Skeletal muscle satellite cell (primary cell): ENCODE measurements at regions not wholly inside any gene's neighbourhood (a gene's known extent, or its start where the extent isn't known, plus 50 kb on each side); places are given as distances from the start of the nearest gene placed in this dataset.
"Not testable (repeated sequence)": the region's sequence is repeated elsewhere in the genome, so short reads cannot be mapped to it uniquely, and the experiment has no call there.

Source experiments
- H3K27me3 ChIP-seq: 2 replicates; pipeline ENCODE4 v1.7.0; 2013; ENCODE audit warnings: low read length; ENCODE audit not compliant: control insufficient read depth, insufficient read depth
- H3K36me3 ChIP-seq: 2 replicates; pipeline ENCODE4 v1.7.0; 2013; ENCODE audit warnings: mild to moderate bottlenecking, control low read depth, low read length; ENCODE audit not compliant: insufficient read depth
- H3K4me1 ChIP-seq: 2 replicates; pipeline ENCODE4 v1.7.0; 2013; ENCODE audit warnings: low read length; ENCODE audit not compliant: control insufficient read depth, insufficient read depth
- H3K4me2 ChIP-seq: 2 replicates; pipeline ENCODE4 v1.7.0; 2013; ENCODE audit warnings: mild to moderate bottlenecking, low read length
- H3K4me3 ChIP-seq: 2 replicates; pipeline ENCODE4 v1.7.0; 2013; ENCODE audit warnings: low read length
- H3K9ac ChIP-seq: 2 replicates; pipeline ENCODE4 v1.7.0; 2013; ENCODE audit warnings: mild to moderate bottlenecking, low read depth, low read length, moderate library complexity
- H3K9me3 ChIP-seq: replicated peaks from 2 replicates; pipeline ENCODE4 v1.7.0; 2013; ENCODE audit warnings: mild to moderate bottlenecking, control low read depth, low read length

GRCh38 chr5:130642461-130642860, 522.6 kb downstream of the HINT1 start:
- Histone ChIP-seq H3K4me1 (no peaks in the 10 kb centered on the region), H3K9me3 (peaks cover 3% of the 10 kb centered on the region), H3K9ac (no peak overlapping the region), H3K27me3 (no peaks in the 10 kb centered on the region), H3K4me3 (no peak overlapping the region), H3K36me3 (no peaks in the 10 kb centered on the region), H3K4me2 (no peak overlapping the region)

- H3K4me1 ChIP-seq = no peaks in the 10 kb centered on the region
- H3K27me3 ChIP-seq = no peaks in the 10 kb centered on the region
- no peaks in the 10 kb centered on the region for H3K9me3 ChIP-seq
- no peaks in the 10 kb centered on the region for H3K36me3 ChIP-seq
- H3K9ac ChIP-seq = no peak overlapping the region
- no peak overlapping the region for H3K4me2 ChIP-seq
- no peak overlapping the region for H3K4me3 ChIP-seq
Measured at GRCh38 chr5:130627145-130627544, 537.9 kb downstream of the HINT1 start.

DNA sequence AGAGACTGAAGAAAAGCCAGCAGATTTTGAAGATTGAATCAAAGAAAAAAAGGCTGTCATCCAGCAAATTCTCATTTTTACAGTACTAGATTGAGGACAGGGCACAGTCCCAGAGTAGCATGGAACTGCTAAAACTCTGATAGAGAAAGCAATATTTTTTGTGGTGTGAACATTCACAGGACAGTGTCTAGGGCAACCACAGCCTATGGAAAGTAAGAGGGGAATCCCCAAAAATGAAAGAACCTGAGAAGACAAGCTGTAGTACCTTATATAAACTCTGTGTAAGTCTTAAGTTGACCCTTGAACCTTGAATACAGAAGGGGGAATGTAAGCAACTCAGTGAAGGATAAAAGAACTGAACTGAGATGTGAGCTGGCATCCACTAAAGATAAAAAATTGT, 540.3 kb downstream of the HINT1 start:
- Histone ChIP-seq H3K4me2 (no peak overlapping the region), H3K4me1 (no peaks in the 10 kb centered on the region), H3K4me3 (no peak overlapping the region), H3K27me3 (no peaks in the 10 kb centered on the region), H3K9me3 (no peaks in the 10 kb centered on the region), H3K9ac (no peak overlapping the region), H3K36me3 (no peaks in the 10 kb centered on the region)

DNA sequence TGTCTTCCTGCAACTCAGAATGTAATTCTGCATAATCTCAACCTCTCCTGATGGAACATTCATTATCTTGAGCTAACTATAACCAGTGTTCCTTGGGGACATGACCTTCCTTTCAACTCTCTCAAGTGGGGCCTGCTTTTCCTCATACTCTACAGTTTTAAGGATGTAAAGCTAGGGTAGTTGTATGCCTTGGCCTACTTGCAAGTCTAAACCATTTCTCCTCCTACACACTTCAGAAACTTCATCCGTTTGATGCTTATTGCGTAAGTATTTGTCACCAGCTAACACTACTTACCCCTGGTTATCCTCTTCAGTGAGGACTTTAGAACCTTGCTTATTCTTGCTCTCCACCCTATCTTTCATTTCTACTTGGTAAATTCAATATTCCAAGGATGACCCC, 548.9 kb downstream of the HINT1 start:
- no peak overlapping the region for H3K9ac ChIP-seq
- no peaks in the 10 kb centered on the region for H3K4me1 ChIP-seq
- H3K27me3 ChIP-seq = no peaks in the 10 kb centered on the region
- H3K9me3 ChIP-seq = peaks cover 3% of the 10 kb centered on the region
- H3K36me3 ChIP-seq = no peaks in the 10 kb centered on the region
- no peak overlapping the region for H3K4me3 ChIP-seq
- no peak overlapping the region for H3K4me2 ChIP-seq

DNA sequence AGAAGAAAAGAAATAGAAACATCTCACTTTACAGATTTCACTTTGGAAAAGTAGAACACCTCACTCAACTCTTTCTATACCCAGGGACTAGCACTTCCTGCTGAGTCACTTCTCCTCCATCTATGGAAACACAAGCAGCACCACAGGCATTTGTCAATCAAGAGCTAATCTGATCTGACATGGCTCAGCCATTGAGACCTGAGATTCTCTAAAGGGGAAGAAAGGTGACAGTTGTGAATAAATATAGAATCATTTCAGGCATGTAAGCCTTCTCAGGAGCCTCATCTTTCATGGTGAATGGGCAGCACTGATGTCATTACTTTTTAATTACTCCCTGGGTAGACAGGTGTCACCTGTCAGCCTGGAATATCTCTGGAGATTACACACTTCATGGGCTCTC, 559.8 kb downstream of the HINT1 start:
- H3K4me3 ChIP-seq = no peak overlapping the region
- H3K27me3 ChIP-seq = no peaks in the 10 kb centered on the region
- H3K9ac ChIP-seq = no peak overlapping the region
- H3K9me3 ChIP-seq = no peaks in the 10 kb centered on the region
- H3K4me2 ChIP-seq = no peak overlapping the region
- H3K36me3 ChIP-seq = no peaks in the 10 kb centered on the region
- H3K4me1 ChIP-seq = no peaks in the 10 kb centered on the region

DNA sequence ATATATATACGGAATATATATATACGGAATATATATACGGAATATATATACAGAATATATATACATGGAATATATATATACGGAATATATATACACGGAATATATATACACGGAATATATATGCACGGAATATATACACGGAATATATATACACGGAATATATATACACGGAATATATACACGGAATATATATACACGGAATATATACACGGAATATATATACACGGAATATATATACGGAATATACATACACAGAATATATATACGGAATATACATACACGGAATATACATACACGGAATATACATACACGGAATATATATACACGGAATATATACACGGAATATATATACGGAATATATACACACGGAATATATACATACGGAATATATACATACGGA, 568.4 kb downstream of the HINT1 start:
- not testable (repeated sequence) for H3K4me2 ChIP-seq, H3K27me3 ChIP-seq, H3K36me3 ChIP-seq, H3K4me1 ChIP-seq, H3K4me3 ChIP-seq, H3K9me3 ChIP-seq, H3K9ac ChIP-seq

DNA sequence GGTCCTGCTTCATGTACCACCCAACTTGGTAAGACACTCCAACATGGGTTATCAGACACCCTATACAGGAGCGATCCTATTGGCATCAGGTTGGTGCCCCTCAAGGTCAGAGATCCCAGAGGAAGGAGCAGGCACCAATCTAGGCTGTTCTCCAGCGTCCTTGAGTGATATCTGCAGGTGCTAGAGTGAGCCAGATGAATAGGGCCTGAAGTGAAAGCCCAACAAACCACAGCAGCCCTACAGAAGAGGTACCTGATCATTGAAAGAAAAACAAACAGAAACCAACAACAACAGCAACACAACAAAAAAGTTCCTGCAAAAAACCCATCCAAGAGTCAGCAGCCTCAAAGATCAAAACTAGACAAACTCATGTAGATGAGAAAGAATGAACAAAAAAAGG, 584.8 kb downstream of the HINT1 start:
- Histone ChIP-seq H3K36me3 (no peaks in the 10 kb centered on the region), H3K27me3 (no peaks in the 10 kb centered on the region), H3K4me3 (no peak overlapping the region), H3K9ac (no peak overlapping the region), H3K4me1 (no peaks in the 10 kb centered on the region), H3K4me2 (no peak overlapping the region), H3K9me3 (no peaks in the 10 kb centered on the region)

DNA sequence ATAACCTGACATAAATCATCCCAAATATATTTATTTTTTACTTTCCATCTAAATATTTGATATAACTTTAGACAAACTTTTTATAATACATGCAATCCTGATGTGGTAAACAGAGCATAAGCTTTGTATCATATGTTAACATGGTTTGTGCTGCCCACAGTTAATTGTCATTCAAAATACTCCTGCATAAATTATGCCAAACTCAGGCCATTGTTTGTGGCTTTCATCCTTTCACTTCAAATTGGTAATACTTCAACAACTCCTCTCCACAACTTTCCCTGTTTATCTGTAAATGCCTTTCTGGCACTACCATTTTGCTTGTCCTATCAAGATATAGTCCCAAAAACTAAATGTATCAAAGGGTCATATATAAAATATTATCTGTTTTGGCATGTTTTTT, 586.7 kb downstream of the HINT1 start:
- H3K9ac ChIP-seq = no peak overlapping the region
- H3K4me1 ChIP-seq = no peaks in the 10 kb centered on the region
- H3K36me3 ChIP-seq = no peaks in the 10 kb centered on the region
- no peak overlapping the region for H3K4me3 ChIP-seq
- H3K27me3 ChIP-seq = no peaks in the 10 kb centered on the region
- H3K9me3 ChIP-seq = no peaks in the 10 kb centered on the region
- H3K4me2 ChIP-seq = no peak overlapping the region

DNA sequence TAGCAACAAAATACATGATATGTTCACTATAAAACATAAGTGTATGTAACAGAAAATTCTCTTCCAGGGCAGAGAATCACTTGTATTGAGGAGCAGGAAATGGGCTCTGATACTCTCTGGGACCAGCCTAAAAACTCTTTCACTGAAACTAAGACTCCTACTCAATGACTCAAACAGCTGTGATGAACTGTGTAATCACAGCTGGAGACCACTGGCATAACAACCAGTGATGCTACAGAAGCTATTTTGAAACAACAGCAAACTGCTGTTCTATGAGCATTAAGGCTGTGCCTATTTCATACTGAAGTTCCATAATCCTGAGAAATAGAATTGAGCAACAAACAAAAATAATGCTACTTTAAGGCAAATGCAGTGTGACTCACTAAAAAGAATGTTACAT, 594.0 kb downstream of the HINT1 start:
- H3K27me3 ChIP-seq = no peaks in the 10 kb centered on the region
- H3K4me2 ChIP-seq = no peak overlapping the region
- H3K36me3 ChIP-seq = no peaks in the 10 kb centered on the region
- no peak overlapping the region for H3K9ac ChIP-seq
- no peaks in the 10 kb centered on the region for H3K9me3 ChIP-seq
- H3K4me1 ChIP-seq = no peaks in the 10 kb centered on the region
- H3K4me3 ChIP-seq = no peak overlapping the region

- Histone ChIP-seq H3K4me1 (no peaks in the 10 kb centered on the region), H3K9me3 (no peaks in the 10 kb centered on the region), H3K9ac (no peak overlapping the region), H3K4me2 (no peak overlapping the region), H3K27me3 (no peaks in the 10 kb centered on the region), H3K36me3 (no peaks in the 10 kb centered on the region), H3K4me3 (no peak overlapping the region)
Measured at GRCh38 chr5:130568791-130569190, 596.3 kb downstream of the HINT1 start.

DNA sequence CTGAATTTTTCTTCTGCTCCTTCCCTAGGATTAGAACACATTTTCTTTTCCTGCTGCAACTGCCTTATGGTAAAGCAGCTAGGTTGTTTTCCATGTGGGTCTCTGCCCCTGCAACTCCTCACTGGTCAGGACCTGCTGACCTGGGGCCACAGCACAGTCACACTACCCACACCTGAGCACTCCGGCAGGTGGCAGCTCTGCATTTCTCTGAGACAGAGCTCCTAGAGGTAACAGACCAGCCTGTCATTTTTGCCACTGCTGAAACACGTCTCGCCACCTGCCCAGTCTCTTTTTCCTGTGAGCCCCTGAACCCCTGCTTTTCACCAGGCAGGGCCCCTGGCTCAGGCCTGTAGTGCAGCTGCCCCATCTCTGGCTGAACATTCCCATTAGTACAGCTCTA, 609.6 kb downstream of the HINT1 start:
- Histone ChIP-seq H3K4me1 (peaks cover 5% of the 10 kb centered on the region), H3K4me3 (no peak overlapping the region), H3K9ac (no peak overlapping the region), H3K9me3 (no peaks in the 10 kb centered on the region), H3K4me2 (no peak overlapping the region), H3K27me3 (no peaks in the 10 kb centered on the region), H3K36me3 (no peaks in the 10 kb centered on the region)

GRCh38 chr5:130550562-130550928, 614.5 kb downstream of the HINT1 start:
- Histone ChIP-seq H3K4me1 (peaks cover 15% of the 10 kb centered on the region), H3K9ac (peak overlapping the region; percentile 10), H3K4me2 (peak overlapping the region; percentile 15), H3K9me3 (no peaks in the 10 kb centered on the region), H3K4me3 (no peak overlapping the region), H3K36me3 (no peaks in the 10 kb centered on the region), H3K27me3 (no peaks in the 10 kb centered on the region)
